HFF-Myc (cell line): ENCODE measurements at regions not wholly inside any gene's neighbourhood (a gene's known extent, or its start where the extent isn't known, plus 50 kb on each side); places are given as distances from the start of the nearest gene placed in this dataset.
"Not testable (repeated sequence)": the region's sequence is repeated elsewhere in the genome, so short reads cannot be mapped to it uniquely, and the experiment has no call there.

Source experiments
- DNase-seq: peaks from one replicate; pipeline ENCODE4 v3.0.0-alpha.2; 2011; ENCODE audit warnings: low read depth; ENCODE audit errors: extremely low read depth
- H3K4me3 ChIP-seq: replicated peaks from 2 replicates; pipeline ENCODE4 v1.5.1; 2011; ENCODE audit warnings: low read depth, mild to moderate bottlenecking, control low read depth, low read length
- TF ChIP-seq, protein P1 (sequence below): IDR thresholded peaks from 2 replicates; pipeline ENCODE4 v1.5.1; 2012; ENCODE audit warnings: mild to moderate bottlenecking, low read depth, low read length, control low read depth; ENCODE audit errors: missing control alignments

DNA sequence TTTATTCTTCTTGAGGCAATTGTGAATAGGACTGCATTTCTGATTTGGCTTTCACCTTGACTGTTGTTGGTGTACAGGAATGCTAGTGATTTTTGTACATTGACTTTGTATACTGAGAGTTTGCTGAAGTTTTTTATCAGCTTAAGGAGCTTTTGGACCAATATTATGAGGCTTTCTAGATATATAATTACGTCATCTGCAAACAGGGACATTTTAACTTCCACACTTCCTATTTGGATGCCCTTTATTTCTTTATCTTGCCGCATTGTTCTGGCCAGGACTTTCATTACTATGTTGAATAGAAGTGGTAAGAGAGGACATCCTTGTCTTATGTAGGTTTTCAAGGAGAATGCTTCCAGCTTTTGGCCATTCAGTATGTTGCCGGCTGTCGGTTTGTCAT lies 425.4 kb upstream of the CHAC2 start:
- DNase-seq, result no peak
- TF ChIP-seq, protein P1, sequence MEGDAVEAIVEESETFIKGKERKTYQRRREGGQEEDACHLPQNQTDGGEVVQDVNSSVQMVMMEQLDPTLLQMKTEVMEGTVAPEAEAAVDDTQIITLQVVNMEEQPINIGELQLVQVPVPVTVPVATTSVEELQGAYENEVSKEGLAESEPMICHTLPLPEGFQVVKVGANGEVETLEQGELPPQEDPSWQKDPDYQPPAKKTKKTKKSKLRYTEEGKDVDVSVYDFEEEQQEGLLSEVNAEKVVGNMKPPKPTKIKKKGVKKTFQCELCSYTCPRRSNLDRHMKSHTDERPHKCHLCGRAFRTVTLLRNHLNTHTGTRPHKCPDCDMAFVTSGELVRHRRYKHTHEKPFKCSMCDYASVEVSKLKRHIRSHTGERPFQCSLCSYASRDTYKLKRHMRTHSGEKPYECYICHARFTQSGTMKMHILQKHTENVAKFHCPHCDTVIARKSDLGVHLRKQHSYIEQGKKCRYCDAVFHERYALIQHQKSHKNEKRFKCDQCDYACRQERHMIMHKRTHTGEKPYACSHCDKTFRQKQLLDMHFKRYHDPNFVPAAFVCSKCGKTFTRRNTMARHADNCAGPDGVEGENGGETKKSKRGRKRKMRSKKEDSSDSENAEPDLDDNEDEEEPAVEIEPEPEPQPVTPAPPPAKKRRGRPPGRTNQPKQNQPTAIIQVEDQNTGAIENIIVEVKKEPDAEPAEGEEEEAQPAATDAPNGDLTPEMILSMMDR, result no peak
- no peak overlapping the region for H3K4me3 ChIP-seq

DNA sequence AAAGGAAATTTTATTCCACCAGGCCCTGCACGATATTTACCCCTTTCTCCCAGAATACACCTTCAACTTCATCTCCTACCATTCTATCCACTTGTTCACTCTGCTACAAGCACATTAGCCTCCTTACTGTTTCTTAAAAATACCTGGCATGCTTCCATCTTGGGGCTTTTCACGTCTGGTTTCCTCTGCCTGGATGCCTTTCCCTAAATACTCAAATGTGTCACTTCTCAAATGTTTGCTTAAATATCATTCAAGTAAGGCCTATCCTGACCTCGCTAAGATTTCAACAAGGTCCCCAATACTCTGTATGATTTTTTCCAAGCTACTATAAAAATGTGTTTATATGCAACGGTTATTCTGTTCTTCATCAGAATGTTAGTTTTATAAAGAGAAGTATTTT lies 433.0 kb upstream of the CHAC2 start:
- H3K4me3 ChIP-seq, result no peak overlapping the region
- DNase-seq, result no peak
- TF ChIP-seq, protein P1, result no peak

DNA sequence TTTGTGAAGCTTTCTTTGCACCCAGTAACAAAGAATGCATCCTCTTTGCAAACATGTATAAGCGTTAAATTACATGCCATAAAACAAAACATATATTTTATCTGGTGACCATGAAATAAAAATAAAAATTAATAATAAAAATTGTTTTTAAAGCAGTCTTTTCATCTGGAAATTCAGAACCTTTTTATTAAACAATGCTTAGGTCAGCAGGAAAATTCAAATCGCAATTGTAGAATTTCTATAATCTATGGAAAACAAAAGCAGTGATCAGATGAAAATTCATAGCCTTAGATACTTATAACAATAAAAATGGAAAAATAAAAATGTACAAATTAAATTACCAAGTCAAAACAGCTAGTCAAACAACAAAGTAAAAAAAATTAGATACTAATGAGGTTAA lies 435.9 kb upstream of the CHAC2 start:
- TF ChIP-seq, protein P1, result no peak
- no peak for DNase-seq
- no peak overlapping the region for H3K4me3 ChIP-seq

DNA sequence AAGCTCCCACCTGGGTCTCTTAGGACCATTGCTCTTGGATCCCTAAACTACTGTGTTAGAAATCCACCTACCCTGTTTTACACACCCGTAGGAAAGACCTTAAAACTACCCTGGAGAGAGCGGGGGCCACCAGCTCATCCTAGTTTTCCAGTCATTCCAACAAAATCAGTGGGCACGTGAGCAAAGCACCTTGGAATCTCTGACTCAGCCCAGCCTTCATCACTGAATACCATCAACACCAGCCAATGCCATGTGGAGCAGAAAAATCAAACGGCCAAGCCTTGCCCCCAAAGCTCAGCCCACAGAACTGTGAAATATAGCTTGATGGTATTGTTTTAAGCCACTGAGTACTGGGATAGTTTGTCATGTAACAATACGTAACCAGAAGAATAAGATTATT lies 449.7 kb upstream of the CHAC2 start:
- H3K4me3 ChIP-seq, result no peak overlapping the region
- TF ChIP-seq, protein P1, result no peak
- no peak for DNase-seq

DNA sequence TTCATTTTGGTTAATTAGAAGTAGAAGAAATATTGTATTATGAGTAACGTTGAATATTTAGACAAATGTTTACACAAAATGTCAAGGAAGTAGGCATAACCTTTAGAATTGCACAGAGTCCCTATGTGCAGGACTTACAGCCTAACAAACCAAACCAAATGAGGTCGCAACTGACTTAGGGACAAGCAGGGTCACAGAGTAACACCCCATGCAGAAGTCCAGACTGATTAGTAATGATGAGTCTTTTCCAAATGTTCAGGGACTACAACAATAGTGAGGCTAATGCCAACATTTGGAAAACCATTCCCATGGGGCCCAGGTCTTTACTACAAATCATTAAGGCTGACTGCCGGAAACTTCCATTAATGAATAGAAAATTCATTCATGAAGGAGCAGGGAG lies 452.5 kb upstream of the CHAC2 start:
- DNase-seq, result no peak
- TF ChIP-seq, protein P1, result no peak
- H3K4me3 ChIP-seq, result no peak overlapping the region

DNA sequence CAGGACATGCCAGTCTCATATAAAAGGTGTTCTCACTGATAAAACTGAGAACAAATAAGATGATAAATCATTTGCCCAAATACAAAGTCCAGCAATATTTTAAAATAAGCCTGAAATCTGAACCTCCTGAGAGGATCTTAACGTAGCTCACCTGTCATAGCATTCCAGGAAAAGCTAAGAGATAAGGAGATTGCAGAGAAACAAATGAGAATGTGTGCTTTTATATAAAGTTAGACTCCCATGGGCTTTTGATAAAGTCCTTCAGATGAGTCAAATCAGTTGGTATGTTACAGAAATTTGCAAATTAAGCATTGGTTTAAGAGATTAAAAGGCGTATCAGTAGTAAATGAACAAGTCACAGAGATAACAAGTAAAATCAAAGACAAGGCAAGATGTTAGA lies 452.9 kb upstream of the CHAC2 start:
- TF ChIP-seq, protein P1, result no peak
- no peak overlapping the region for H3K4me3 ChIP-seq
- DNase-seq, result no peak

DNA sequence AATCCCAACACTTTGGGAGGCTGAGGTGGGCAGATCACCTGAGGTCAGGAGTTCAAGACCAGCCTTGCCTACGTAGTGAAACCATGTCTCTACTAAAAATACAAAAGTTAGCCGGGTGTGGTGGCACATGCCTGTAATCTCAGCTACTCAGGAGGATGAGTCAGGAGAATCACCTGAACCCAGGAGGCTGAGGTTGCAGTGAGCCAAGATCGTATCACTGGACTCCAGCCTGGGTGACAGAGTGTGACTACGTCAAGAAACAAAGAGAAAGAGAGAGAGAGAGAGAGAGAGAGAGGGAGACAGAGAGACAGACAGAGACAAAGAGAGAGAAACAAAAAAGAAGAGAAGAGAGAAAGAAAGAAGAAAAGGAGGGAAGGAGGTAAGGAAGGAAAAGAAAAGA lies 454.0 kb upstream of the CHAC2 start:
- not testable (repeated sequence) for DNase-seq, H3K4me3 ChIP-seq
